K562 (cell line): ENCODE measurements at regions not wholly inside any gene's neighbourhood (a gene's known extent, or its start where the extent isn't known, plus 50 kb on each side); places are given as distances from the start of the nearest gene placed in this dataset.

Source experiments
- CBX2 ChIP-seq: fragments of 200-600 bp; sonication (generic); IDR thresholded peaks from one replicate; pipeline ENCODE4 v1.6.1; 2012; ENCODE audit warnings: mild to moderate bottlenecking, low read length, inconsistent platforms; ENCODE audit not compliant: insufficient read depth, poor library complexity, severe bottlenecking
- CC2D1A ChIP-seq: fragments of 450-650 bp; IDR thresholded peaks from 2 replicates; pipeline ENCODE4 v1.6.1; 2017; ENCODE audit warnings: mild to moderate bottlenecking
- FOXA3 ChIP-seq, 2 experiments: fragments of 450-650 bp in 1 of 2; sonication (generic) in 1 of 2; formaldehyde crosslinking; IDR thresholded peaks in 1 of 2; conservative IDR thresholded peaks in 1 of 2; 2 replicates each; pipeline versions ENCODE4 v1.4.0 to v1.8.0; 2020 to 2022; ENCODE audit warnings: mild to moderate bottlenecking in 2 of 2, missing genetic modification reagents in 1 of 2
- HMG20A ChIP-seq: fragments of 450-650 bp; formaldehyde crosslinking; conservative IDR thresholded peaks from 2 replicates; pipeline ENCODE4 v1.4.0; 2020; ENCODE audit warnings: mild to moderate bottlenecking, mixed read lengths
- IFI16 ChIP-seq: fragments of 250-450 bp; sonication (Bioruptor Pico); IDR thresholded peaks from 2 replicates; pipeline ENCODE4 v2.1.2; 2022; ENCODE audit warnings: mild to moderate bottlenecking, inconsistent platforms
- IRF2 ChIP-seq: sonication (generic); formaldehyde crosslinking; IDR thresholded peaks from 2 replicates; pipeline ENCODE4 v1.8.1; 2022; ENCODE audit warnings: mild to moderate bottlenecking, missing genetic modification reagents
- KLF10 ChIP-seq: fragments of 250-450 bp; sonication (Bioruptor Pico); IDR thresholded peaks from 2 replicates; pipeline ENCODE4 v1.6.1; 2021; ENCODE audit warnings: matching md5 sums
- MYBL2 ChIP-seq, 2 experiments: fragments of 450-650 bp in 1 of 2; sonication (generic) in 1 of 2; formaldehyde crosslinking in 1 of 2; IDR thresholded peaks; 2 replicates each; pipeline versions ENCODE4 v1.6.1 to v1.8.1; 2017 to 2022; ENCODE audit warnings: borderline replicate concordance in 1 of 2, inconsistent platforms in 1 of 2, low read depth in 1 of 2, mild to moderate bottlenecking in 1 of 2, missing genetic modification reagents in 1 of 2, moderate library complexity in 1 of 2
- PBX2 ChIP-seq, 2 experiments: IDR thresholded peaks in 1 of 2; conservative IDR thresholded peaks in 1 of 2; 2 replicates each; pipeline ENCODE4 v1.6.1; 2016; ENCODE audit warnings: low read depth in 2 of 2, mild to moderate bottlenecking in 1 of 2, missing compliant biosample characterization in 1 of 2, missing genetic modification characterization in 1 of 2, moderate library complexity in 1 of 2
- STAG1 ChIP-seq: sonication (generic); formaldehyde crosslinking; IDR thresholded peaks from 2 replicates; pipeline ENCODE4 v1.5.0; 2020; ENCODE audit warnings: missing genetic modification reagents, borderline replicate concordance
- SUPT5H ChIP-seq: fragments of 450-650 bp; IDR thresholded peaks from 2 replicates; pipeline ENCODE4 v1.6.1; 2016
- TFE3 ChIP-seq: fragments of 450-650 bp; formaldehyde crosslinking; IDR thresholded peaks from 2 replicates; pipeline ENCODE4 v1.4.0; 2020; ENCODE audit warnings: mild to moderate bottlenecking, mixed read lengths
- U2AF1 ChIP-seq: fragments of 200-400 bp; formaldehyde crosslinking; optimal IDR thresholded peaks from 2 replicates; pipeline ENCODE3; 2017; ENCODE audit warnings: mild to moderate bottlenecking, low read depth, low read length, moderate library complexity
- ZNF124 ChIP-seq: sonication (generic); formaldehyde crosslinking; IDR thresholded peaks from 2 replicates; pipeline ENCODE4 v1.8.1; 2022; ENCODE audit warnings: missing genetic modification reagents
- ZNF140 ChIP-seq: fragments of 250-450 bp; sonication (Bioruptor Pico); IDR thresholded peaks from 2 replicates; pipeline ENCODE4 v1.8.0; 2021; ENCODE audit warnings: moderate library complexity, mild to moderate bottlenecking, inconsistent platforms
- ZNF175 ChIP-seq: fragments of 200-800 bp; sonication (Bioruptor generic); IDR thresholded peaks from 2 replicates; pipeline ENCODE4 v1.6.1; 2016; ENCODE audit warnings: low read depth, mild to moderate bottlenecking, missing genetic modification characterization, missing compliant biosample characterization
- TF ChIP-seq, protein P1 (sequence below), 2 experiments: fragments of 200-800 bp in 1 of 2; sonication (Bioruptor generic) in 1 of 2; sonication (generic) in 1 of 2; formaldehyde crosslinking in 1 of 2; IDR thresholded peaks in 1 of 2; conservative IDR thresholded peaks in 1 of 2; 2 replicates each; pipeline versions ENCODE4 v1.5.0 to v1.6.1; 2016 to 2020; ENCODE audit warnings: missing compliant biosample characterization in 1 of 2, missing genetic modification characterization in 1 of 2, missing genetic modification reagents in 1 of 2

- TF ChIP-seq ZNF175 (CRISPR knock-in tag) (no peak), KLF10 (CRISPR knock-in tag) (no peak), ZNF140 (no peak), MYBL2 (IDR thresholded peaks at IDR 0.05; ENCODE audit: low read depth) (no peak), MYBL2 (CRISPR knock-in tag; IDR thresholded peaks at IDR 0.05; ENCODE audit: borderline replicate concordance) (peak; percentile 46; the same call in 1 of the 2 replicates), CBX2 (no peak), PBX2 (CRISPR knock-in tag; IDR thresholded peaks at IDR 0.05; ENCODE audit: low read depth) (no peak), PBX2 (tag; conservative IDR thresholded peaks at IDR 0.05; ENCODE audit: low read depth) (no peak), HMG20A (CRISPR knock-in tag) (no peak), FOXA3 (CRISPR knock-in tag; conservative IDR thresholded peaks at IDR 0.05 in 1 of 2, IDR thresholded peaks at IDR 0.05 in 1 of 2) (peak in 1 of 2 experiments; percentile 53; a peak in 1 of 4 replicates), CC2D1A (no peak), IRF2 (CRISPR knock-in tag) (peak; percentile 72; the same call in 1 of the 2 replicates), ZNF124 (CRISPR knock-in tag) (no peak), STAG1 (no peak; the same call in 1 of the 2 replicates), SUPT5H (no peak), TFE3 (CRISPR knock-in tag) (no peak), U2AF1 (no peak), IFI16 (CRISPR knock-in tag) (no peak)
- TF ChIP-seq, protein P1, sequence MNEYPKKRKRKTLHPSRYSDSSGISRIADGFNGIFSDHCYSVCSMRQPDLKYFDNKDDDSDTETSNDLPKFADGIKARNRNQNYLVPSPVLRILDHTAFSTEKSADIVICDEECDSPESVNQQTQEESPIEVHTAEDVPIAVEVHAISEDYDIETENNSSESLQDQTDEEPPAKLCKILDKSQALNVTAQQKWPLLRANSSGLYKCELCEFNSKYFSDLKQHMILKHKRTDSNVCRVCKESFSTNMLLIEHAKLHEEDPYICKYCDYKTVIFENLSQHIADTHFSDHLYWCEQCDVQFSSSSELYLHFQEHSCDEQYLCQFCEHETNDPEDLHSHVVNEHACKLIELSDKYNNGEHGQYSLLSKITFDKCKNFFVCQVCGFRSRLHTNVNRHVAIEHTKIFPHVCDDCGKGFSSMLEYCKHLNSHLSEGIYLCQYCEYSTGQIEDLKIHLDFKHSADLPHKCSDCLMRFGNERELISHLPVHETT (CRISPR knock-in tag; conservative IDR thresholded peaks at IDR 0.05 in 1 of 2, IDR thresholded peaks at IDR 0.05 in 1 of 2): peak in 1 of 2 experiments; percentile 76; a peak in 2 of 4 replicates
Measured at GRCh38 chr22:22043296-22044078, 60.9 kb upstream of the TOP3B start (continued).
